ENCODE measurements at regions not wholly inside any gene's neighbourhood (a gene's known extent, or its start where the extent isn't known, plus 50 kb on each side); places are given as distances from the start of the nearest gene placed in this dataset.

GRCh38 chr2:180145163-180145562 is 138.1 kb upstream of the CWC22 start:
- Histone ChIP-seq H3K9me3 (ENCODE audit: control insufficient read depth in 2 of 2, low read length in 2 of 2) (no peaks in the 10 kb centered on the region), H3K4me3 (ENCODE audit: low read length in 2 of 2) (no peak overlapping the region)

DNA sequence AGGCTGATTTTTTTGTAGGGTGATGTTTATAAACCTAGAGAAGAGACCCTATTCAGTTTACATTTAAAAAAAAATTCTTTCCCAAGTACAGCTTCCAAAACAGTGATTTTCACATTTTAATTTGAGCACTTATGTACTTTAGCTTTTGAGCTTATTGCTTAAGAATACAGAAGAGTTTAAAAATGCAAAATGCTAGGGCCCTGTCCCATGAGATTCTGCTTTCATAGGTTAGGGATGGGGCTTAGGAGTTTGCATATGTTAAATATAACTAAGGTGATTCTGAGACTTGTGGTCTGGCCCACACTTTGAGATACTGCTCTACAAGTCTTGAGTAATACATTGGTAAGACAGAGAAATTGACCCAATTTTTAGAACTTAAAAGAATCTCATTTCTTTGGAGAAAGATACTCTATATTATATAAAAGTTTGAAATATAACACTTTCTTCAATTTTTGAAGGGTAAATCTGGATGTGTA is 137.3 kb upstream of the CWC22 start:
- Histone ChIP-seq H3K9me3 (ENCODE audit: control insufficient read depth in 2 of 2, low read length in 2 of 2) (no peaks in the 10 kb centered on the region), H3K9ac (ENCODE audit: low read depth in 1 of 2, low read length in 2 of 2) (no peak overlapping the region), H3K4me1 (ENCODE audit: control insufficient read depth in 2 of 2, insufficient read depth in 2 of 2, low read length in 2 of 2) (no peaks in the 10 kb centered on the region), H3K27ac (ENCODE audit: low read depth in 2 of 2, low read length in 2 of 2) (no peak overlapping the region), H3K36me3 (ENCODE audit: control insufficient read depth in 2 of 2, insufficient read depth in 2 of 2, low read length in 2 of 2) (no peaks in the 10 kb centered on the region), H3K4me3 (ENCODE audit: low read length in 2 of 2) (no peak overlapping the region), H3K27me3 (ENCODE audit: control insufficient read depth in 2 of 2, insufficient read depth in 2 of 2, low read length in 2 of 2) (no peaks in the 10 kb centered on the region)

More at GRCh38 chr2:180145163-180145562, 138.1 kb upstream of the CWC22 start:
- H3K36me3 ChIP-seq (ENCODE audit: control insufficient read depth in 2 of 2, insufficient read depth in 2 of 2, low read length in 2 of 2), result no peaks in the 10 kb centered on the region
- no peaks in the 10 kb centered on the region for H3K27me3 ChIP-seq (ENCODE audit: control insufficient read depth in 2 of 2, insufficient read depth in 2 of 2, low read length in 2 of 2)
- H3K27ac ChIP-seq (ENCODE audit: low read depth in 2 of 2, low read length in 2 of 2), result no peak overlapping the region
- no peak overlapping the region for H3K9ac ChIP-seq (ENCODE audit: low read depth in 1 of 2, low read length in 2 of 2)
- no peaks in the 10 kb centered on the region for H3K4me1 ChIP-seq (ENCODE audit: control insufficient read depth in 2 of 2, insufficient read depth in 2 of 2, low read length in 2 of 2)

- Histone ChIP-seq H3K9me3 (ENCODE audit: control insufficient read depth in 2 of 2, low read length in 2 of 2) (no peaks in the 10 kb centered on the region), H3K36me3 (ENCODE audit: control insufficient read depth in 2 of 2, insufficient read depth in 2 of 2, low read length in 2 of 2) (no peaks in the 10 kb centered on the region), H3K4me1 (ENCODE audit: control insufficient read depth in 2 of 2, insufficient read depth in 2 of 2, low read length in 2 of 2) (no peaks in the 10 kb centered on the region), H3K4me3 (ENCODE audit: low read length in 2 of 2) (no peak overlapping the region), H3K9ac (ENCODE audit: low read depth in 1 of 2, low read length in 2 of 2) (no peak overlapping the region), H3K27ac (ENCODE audit: low read depth in 2 of 2, low read length in 2 of 2) (no peak overlapping the region), H3K27me3 (ENCODE audit: control insufficient read depth in 2 of 2, insufficient read depth in 2 of 2, low read length in 2 of 2) (no peaks in the 10 kb centered on the region)
These were observed 136.7 kb upstream of the CWC22 start for GRCh38 chr2:180143633-180144337.

DNA sequence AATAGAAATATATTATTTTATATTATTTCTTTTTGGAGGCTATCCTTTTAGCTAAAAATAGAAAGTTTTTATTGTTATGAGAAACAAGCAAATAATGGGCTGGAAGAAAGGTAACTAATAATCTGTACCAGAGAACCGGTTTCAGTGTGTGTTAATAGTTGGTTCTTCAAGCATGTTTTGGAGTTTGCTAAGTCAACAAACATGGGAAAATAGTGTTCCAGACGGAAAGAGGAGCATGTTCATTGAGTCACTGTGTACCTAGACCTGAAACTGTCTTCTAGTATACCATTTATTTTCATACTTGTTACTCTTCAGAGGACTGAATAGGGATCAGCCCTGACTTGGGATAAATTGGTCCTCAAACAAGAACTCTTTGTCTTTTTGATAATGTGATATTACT is 134.5 kb upstream of the CWC22 start:
- Histone ChIP-seq H3K36me3 (ENCODE audit: control insufficient read depth in 2 of 2, insufficient read depth in 2 of 2, low read length in 2 of 2) (no peaks in the 10 kb centered on the region), H3K9me3 (ENCODE audit: control insufficient read depth in 2 of 2, low read length in 2 of 2) (no peaks in the 10 kb centered on the region), H3K9ac (ENCODE audit: low read depth in 1 of 2, low read length in 2 of 2) (no peak overlapping the region), H3K27me3 (ENCODE audit: control insufficient read depth in 2 of 2, insufficient read depth in 2 of 2, low read length in 2 of 2) (no peaks in the 10 kb centered on the region), H3K27ac (ENCODE audit: low read depth in 2 of 2, low read length in 2 of 2) (no peak overlapping the region), H3K4me3 (ENCODE audit: low read length in 2 of 2) (no peak overlapping the region), H3K4me1 (ENCODE audit: control insufficient read depth in 2 of 2, insufficient read depth in 2 of 2, low read length in 2 of 2) (no peaks in the 10 kb centered on the region)

DNA sequence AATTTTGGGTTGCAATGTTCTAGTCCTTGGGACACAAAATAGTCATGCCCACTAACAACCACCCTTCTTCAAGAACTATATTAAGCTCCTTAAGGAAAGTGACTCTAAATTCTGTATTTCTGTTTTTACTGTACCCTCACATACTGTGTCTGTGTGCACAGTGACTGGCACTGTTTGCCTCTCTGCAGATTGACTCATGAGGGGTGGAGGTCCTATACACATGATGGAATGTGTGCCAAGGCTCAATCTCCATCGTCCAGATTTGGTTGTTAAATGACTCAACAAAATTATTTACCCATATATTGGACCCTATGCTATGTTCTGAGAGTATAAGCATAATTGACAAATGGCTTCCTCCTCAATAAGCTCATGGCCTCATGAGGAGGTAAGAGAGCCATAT is 126.6 kb upstream of the CWC22 start:
- Histone ChIP-seq H3K27ac (ENCODE audit: low read depth in 2 of 2, low read length in 2 of 2) (no peak overlapping the region), H3K27me3 (ENCODE audit: control insufficient read depth in 2 of 2, insufficient read depth in 2 of 2, low read length in 2 of 2) (no peaks in the 10 kb centered on the region), H3K9ac (ENCODE audit: low read depth in 1 of 2, low read length in 2 of 2) (no peak overlapping the region), H3K4me1 (ENCODE audit: control insufficient read depth in 2 of 2, insufficient read depth in 2 of 2, low read length in 2 of 2) (no peaks in the 10 kb centered on the region), H3K4me3 (ENCODE audit: low read length in 2 of 2) (no peak overlapping the region), H3K9me3 (ENCODE audit: control insufficient read depth in 2 of 2, low read length in 2 of 2) (no peaks in the 10 kb centered on the region), H3K36me3 (ENCODE audit: control insufficient read depth in 2 of 2, insufficient read depth in 2 of 2, low read length in 2 of 2) (no peaks in the 10 kb centered on the region)

DNA sequence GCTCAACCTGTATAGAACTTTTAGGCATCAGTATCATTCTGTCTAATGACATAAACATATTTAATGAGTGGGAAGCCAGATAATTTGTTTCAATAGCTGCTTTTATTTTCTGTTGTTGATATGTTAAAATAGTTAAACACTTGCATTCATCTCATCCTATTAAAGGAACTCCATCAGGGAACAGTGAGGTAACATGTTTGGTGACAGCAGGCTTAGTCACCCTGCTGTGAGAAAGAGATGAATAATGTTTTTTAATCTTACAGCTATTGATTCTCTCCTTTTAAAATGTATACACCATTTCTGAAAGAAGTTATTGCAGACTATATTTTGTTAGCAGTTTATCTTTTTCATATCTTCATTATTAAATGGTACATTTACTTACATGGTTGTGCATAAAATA is 123.3 kb upstream of the CWC22 start:
- Histone ChIP-seq H3K4me1 (ENCODE audit: control insufficient read depth in 2 of 2, insufficient read depth in 2 of 2, low read length in 2 of 2) (peaks cover 0 to 4% of the 10 kb centered on the region in 2 donors), H3K27me3 (ENCODE audit: control insufficient read depth in 2 of 2, insufficient read depth in 2 of 2, low read length in 2 of 2) (no peaks in the 10 kb centered on the region), H3K27ac (ENCODE audit: low read depth in 2 of 2, low read length in 2 of 2) (no peak overlapping the region), H3K36me3 (ENCODE audit: control insufficient read depth in 2 of 2, insufficient read depth in 2 of 2, low read length in 2 of 2) (no peaks in the 10 kb centered on the region), H3K4me3 (ENCODE audit: low read length in 2 of 2) (no peak overlapping the region), H3K9me3 (ENCODE audit: control insufficient read depth in 2 of 2, low read length in 2 of 2) (no peaks in the 10 kb centered on the region), H3K9ac (ENCODE audit: low read depth in 1 of 2, low read length in 2 of 2) (no peak overlapping the region)

- H3K27me3 ChIP-seq (ENCODE audit: control insufficient read depth in 2 of 2, insufficient read depth in 2 of 2, low read length in 2 of 2), result no peaks in the 10 kb centered on the region
- H3K36me3 ChIP-seq (ENCODE audit: control insufficient read depth in 2 of 2, insufficient read depth in 2 of 2, low read length in 2 of 2), result no peaks in the 10 kb centered on the region
- no peak overlapping the region for H3K9ac ChIP-seq (ENCODE audit: low read depth in 1 of 2, low read length in 2 of 2)
- no peaks in the 10 kb centered on the region for H3K9me3 ChIP-seq (ENCODE audit: control insufficient read depth in 2 of 2, low read length in 2 of 2)
- peaks cover 0 to 8% of the 10 kb centered on the region in 2 donors for H3K4me1 ChIP-seq (ENCODE audit: control insufficient read depth in 2 of 2, insufficient read depth in 2 of 2, low read length in 2 of 2)
- H3K27ac ChIP-seq (ENCODE audit: low read depth in 2 of 2, low read length in 2 of 2), result no peak overlapping the region
- no peak overlapping the region for H3K4me3 ChIP-seq (ENCODE audit: low read length in 2 of 2)
These were observed 121.8 kb upstream of the CWC22 start for GRCh38 chr2:180128861-180129260.

DNA sequence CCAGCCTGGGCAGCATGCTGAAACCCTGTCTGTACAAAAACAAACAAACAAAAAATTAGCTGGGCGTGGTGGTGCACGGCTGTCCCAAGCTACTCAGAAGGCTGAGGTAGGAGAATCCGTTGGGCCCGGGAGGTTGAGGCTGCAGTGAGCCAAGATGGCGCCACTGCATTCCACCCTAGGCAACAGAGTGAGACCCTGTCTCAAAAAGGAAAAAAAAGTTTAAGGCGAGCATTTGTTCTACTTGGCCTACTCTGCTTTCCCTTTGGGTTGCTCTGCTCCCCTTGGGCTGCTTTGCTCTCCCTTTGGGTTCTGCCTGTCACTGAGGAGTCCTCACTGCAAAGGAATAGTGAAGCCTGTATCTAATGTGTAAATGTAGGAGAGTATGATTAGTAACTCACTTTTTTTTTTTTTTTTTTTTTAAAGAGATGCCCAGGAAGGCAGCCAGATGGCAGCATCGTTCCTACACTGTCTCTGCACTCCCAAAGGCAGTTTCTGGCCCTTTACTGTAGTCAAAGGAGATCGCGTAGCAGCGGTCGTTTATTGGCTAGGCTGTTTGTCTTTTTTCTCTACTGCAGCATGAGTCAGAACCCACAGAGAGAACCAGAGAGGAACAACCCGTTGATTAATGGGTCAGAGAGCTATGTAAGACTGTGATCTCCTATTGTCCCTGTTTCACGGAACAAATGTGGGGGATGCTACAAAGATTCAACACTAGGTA is 118.3 kb upstream of the CWC22 start:
- no peak overlapping the region for H3K9ac ChIP-seq (ENCODE audit: low read depth in 1 of 2, low read length in 2 of 2)
- peaks cover 0 to 8% of the 10 kb centered on the region in 2 donors for H3K4me1 ChIP-seq (ENCODE audit: control insufficient read depth in 2 of 2, insufficient read depth in 2 of 2, low read length in 2 of 2)
- no peaks in the 10 kb centered on the region for H3K36me3 ChIP-seq (ENCODE audit: control insufficient read depth in 2 of 2, insufficient read depth in 2 of 2, low read length in 2 of 2)
- H3K4me3 ChIP-seq (ENCODE audit: low read length in 2 of 2), result no peak overlapping the region
- no peak overlapping the region for H3K27ac ChIP-seq (ENCODE audit: low read depth in 2 of 2, low read length in 2 of 2)
- no peaks in the 10 kb centered on the region for H3K9me3 ChIP-seq (ENCODE audit: control insufficient read depth in 2 of 2, low read length in 2 of 2)
- no peaks in the 10 kb centered on the region for H3K27me3 ChIP-seq (ENCODE audit: control insufficient read depth in 2 of 2, insufficient read depth in 2 of 2, low read length in 2 of 2)

DNA sequence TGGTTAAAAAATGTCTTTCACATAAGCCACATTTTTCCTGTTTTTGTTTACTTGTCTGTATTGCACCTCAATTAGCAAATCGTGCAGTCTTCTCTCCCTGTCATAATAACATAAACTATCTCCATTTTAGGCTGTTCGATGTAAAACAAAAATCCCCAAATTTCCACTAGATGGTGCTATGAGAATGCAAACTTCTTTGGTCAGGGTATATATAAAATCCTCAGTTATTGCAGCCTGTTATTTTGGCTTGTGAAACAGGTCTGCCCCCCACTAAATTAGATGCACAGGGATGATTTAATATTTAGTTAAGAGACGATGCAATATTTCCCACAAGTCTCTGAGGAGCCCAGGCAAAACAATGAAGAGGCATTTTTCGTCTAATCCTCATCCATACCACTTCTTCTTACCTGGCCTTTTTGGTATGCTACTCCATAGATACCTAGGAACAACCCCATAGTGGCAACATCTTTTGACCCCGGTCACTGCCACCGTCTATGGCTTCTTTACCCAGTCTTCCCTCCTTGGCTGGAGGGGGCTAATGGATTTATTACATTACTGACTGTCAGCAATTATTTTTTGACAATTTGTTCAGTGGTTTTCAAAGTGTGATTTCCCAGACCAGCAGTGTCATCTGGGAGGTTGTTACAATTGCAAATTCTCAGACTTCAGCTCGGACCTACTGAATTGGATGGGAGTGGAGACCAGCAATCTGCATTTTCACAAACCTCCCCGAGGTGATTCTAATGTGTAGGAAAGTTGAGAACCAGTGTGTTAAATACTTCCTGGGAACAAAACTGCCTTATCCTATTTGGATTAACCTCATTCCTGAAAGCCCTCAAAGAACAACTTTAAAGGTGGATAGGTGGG is 117.4 kb upstream of the CWC22 start:
- Histone ChIP-seq H3K9ac (ENCODE audit: low read depth in 1 of 2, low read length in 2 of 2) (no peak overlapping the region), H3K27me3 (ENCODE audit: control insufficient read depth in 2 of 2, insufficient read depth in 2 of 2, low read length in 2 of 2) (no peaks in the 10 kb centered on the region), H3K4me3 (ENCODE audit: low read length in 2 of 2) (no peak overlapping the region), H3K9me3 (ENCODE audit: control insufficient read depth in 2 of 2, low read length in 2 of 2) (no peaks in the 10 kb centered on the region), H3K4me1 (ENCODE audit: control insufficient read depth in 2 of 2, insufficient read depth in 2 of 2, low read length in 2 of 2) (peaks cover 0 to 8% of the 10 kb centered on the region in 2 donors), H3K36me3 (ENCODE audit: control insufficient read depth in 2 of 2, insufficient read depth in 2 of 2, low read length in 2 of 2) (no peaks in the 10 kb centered on the region), H3K27ac (ENCODE audit: low read depth in 2 of 2, low read length in 2 of 2) (no peak overlapping the region)

DNA sequence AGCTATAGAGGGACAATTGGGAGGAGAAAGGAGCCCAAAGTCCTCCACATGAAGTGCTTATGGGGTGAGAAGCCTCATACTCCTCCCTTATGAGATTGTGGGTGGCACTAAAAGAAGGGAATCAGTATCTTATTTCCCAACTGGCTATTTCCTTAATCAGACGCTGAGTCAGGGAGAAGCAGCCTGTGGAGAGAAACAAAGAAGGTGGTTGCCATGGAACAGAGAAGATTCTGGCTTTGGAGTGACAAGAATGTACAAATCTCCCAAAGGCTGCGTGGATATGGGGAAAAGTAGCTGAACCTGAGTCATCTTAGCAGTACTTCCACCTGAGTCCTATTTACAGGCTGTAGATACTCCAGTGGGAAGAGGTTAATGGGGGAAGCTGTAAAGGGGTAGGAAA is 115.8 kb upstream of the CWC22 start:
- Histone ChIP-seq H3K4me1 (ENCODE audit: control insufficient read depth in 2 of 2, insufficient read depth in 2 of 2, low read length in 2 of 2) (peaks cover 0 to 8% of the 10 kb centered on the region in 2 donors), H3K9me3 (ENCODE audit: control insufficient read depth in 2 of 2, low read length in 2 of 2) (no peaks in the 10 kb centered on the region), H3K36me3 (ENCODE audit: control insufficient read depth in 2 of 2, insufficient read depth in 2 of 2, low read length in 2 of 2) (no peaks in the 10 kb centered on the region), H3K4me3 (ENCODE audit: low read length in 2 of 2) (no peak overlapping the region), H3K27ac (ENCODE audit: low read depth in 2 of 2, low read length in 2 of 2) (no peak overlapping the region), H3K27me3 (ENCODE audit: control insufficient read depth in 2 of 2, insufficient read depth in 2 of 2, low read length in 2 of 2) (no peaks in the 10 kb centered on the region), H3K9ac (ENCODE audit: low read depth in 1 of 2, low read length in 2 of 2) (no peak overlapping the region)

Data from mucosa of rectum (tissue), 2 donors.